Skeletal muscle tissue (tissue), 3 donors: ENCODE measurements at regions not wholly inside any gene's neighbourhood (a gene's known extent, or its start where the extent isn't known, plus 50 kb on each side); places are given as distances from the start of the nearest gene placed in this dataset.

Experiments
- H3K27ac ChIP-seq: one replicate; pipeline ENCODE4 v1.7.0; 2013; ENCODE audit warnings: mild to moderate bottlenecking, low read depth, low read length, inconsistent platforms
- H3K27me3 ChIP-seq, 3 donors: one replicate each; pipeline ENCODE4 v1.7.0; 2013; ENCODE audit warnings: low read length in 3 of 3; ENCODE audit not compliant: control insufficient read depth in 3 of 3, insufficient read depth in 3 of 3
- H3K36me3 ChIP-seq, 3 donors: one replicate each; pipeline ENCODE4 v1.7.0; 2013; ENCODE audit warnings: low read length in 3 of 3; ENCODE audit not compliant: control insufficient read depth in 3 of 3, insufficient read depth in 3 of 3
- H3K4me1 ChIP-seq, 3 donors: one replicate each; pipeline ENCODE4 v1.7.0; 2013; ENCODE audit warnings: low read length in 3 of 3, mild to moderate bottlenecking in 3 of 3; ENCODE audit not compliant: control insufficient read depth in 3 of 3, insufficient read depth in 3 of 3
- H3K4me3 ChIP-seq, 3 donors: one replicate each; pipeline ENCODE4 v1.7.0; 2013; ENCODE audit warnings: low read length in 3 of 3
- H3K9ac ChIP-seq, 3 donors: one replicate each; pipeline ENCODE4 v1.7.0; 2013; ENCODE audit warnings: low read length in 3 of 3, mild to moderate bottlenecking in 3 of 3, moderate library complexity in 2 of 3, low read depth in 1 of 3
- H3K9me3 ChIP-seq, 3 donors: one replicate each; pipeline ENCODE4 v1.7.0; 2013; ENCODE audit warnings: low read length in 3 of 3; ENCODE audit not compliant: control insufficient read depth in 3 of 3
- donor health status: Osteomylitis.

DNA sequence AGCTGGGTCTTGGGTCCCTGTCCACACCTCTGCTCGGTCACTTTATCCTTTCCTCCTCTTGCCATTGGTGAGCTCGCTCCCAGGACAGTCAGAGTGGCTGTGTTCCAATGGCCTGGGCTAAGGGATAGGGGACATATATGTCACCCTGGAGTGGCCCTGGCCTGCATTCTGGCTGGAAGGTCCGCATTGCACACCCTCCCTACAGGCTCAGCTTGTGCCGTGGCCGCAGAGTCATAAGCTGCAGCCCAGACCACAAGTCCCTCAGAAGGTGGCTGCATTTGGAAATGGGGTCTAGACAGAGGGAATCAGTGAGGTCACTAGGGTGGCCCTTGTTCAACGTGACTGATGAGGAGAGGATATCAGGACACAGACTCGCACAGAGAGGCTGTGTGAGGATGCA lies 363.8 kb upstream of the SHH start:
- Histone ChIP-seq H3K4me3 (no peak overlapping the region), H3K27ac (no peak overlapping the region), H3K4me1 (no peaks in the 10 kb centered on the region), H3K9ac (no peak overlapping the region), H3K9me3 (no peaks in the 10 kb centered on the region), H3K36me3 (no peaks in the 10 kb centered on the region), H3K27me3 (peaks cover 0 to 17% (median 0%) of the 10 kb centered on the region in 3 donors)

DNA sequence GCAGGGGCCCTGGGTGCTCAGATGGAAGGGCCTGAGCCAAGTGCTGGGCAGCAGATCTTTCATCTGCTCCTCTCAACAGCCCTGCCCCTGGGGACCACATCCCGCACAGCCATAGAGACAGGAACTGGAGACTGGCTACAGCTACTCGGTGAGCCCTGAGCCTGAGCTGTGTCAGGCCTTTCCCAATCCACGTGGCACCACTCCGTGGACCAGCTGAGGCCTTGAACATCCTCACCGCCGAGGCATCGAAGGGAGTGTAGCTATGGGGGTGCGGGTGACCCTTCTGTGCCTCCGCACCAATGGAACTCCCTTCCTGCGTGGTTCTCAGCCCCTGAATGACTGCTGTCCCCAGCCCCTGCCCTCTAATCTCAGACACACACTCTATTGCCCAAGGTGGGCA lies 362.7 kb upstream of the SHH start:
- H3K4me3 ChIP-seq: no peak overlapping the region
- H3K9ac ChIP-seq: no peak overlapping the region
- H3K27me3 ChIP-seq: peaks cover 0 to 17% (median under 1%) of the 10 kb centered on the region in 3 donors
- H3K27ac ChIP-seq: no peak overlapping the region
- H3K4me1 ChIP-seq: no peaks in the 10 kb centered on the region
- no peaks in the 10 kb centered on the region for H3K36me3 ChIP-seq
- no peaks in the 10 kb centered on the region for H3K9me3 ChIP-seq

DNA sequence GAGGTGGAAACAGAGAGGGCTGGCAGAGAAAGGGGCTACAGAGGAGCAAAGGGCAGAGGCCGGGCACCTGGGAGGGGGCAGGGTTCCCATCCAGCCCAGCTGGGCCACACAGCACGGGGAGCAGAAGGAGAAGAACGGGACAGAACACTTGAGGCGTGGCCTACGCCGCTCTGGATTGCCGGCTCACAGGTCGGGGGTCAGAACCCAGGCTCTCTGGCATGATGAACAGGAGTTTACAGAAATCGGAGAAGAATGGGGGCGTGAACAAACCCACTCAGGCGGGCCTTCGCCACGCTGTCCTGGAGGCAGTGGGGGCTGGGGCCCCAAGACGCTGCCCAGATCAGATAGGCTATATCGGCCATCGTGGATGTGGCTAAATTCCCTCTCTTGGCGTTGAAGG lies 362.2 kb upstream of the SHH start:
- H3K4me3 ChIP-seq: no peak overlapping the region
- no peak overlapping the region for H3K9ac ChIP-seq
- H3K4me1 ChIP-seq: no peaks in the 10 kb centered on the region
- no peaks in the 10 kb centered on the region for H3K36me3 ChIP-seq
- no peaks in the 10 kb centered on the region for H3K9me3 ChIP-seq
- H3K27ac ChIP-seq: no peak overlapping the region
- peaks cover 0 to 20% (median 2%) of the 10 kb centered on the region in 3 donors for H3K27me3 ChIP-seq

DNA sequence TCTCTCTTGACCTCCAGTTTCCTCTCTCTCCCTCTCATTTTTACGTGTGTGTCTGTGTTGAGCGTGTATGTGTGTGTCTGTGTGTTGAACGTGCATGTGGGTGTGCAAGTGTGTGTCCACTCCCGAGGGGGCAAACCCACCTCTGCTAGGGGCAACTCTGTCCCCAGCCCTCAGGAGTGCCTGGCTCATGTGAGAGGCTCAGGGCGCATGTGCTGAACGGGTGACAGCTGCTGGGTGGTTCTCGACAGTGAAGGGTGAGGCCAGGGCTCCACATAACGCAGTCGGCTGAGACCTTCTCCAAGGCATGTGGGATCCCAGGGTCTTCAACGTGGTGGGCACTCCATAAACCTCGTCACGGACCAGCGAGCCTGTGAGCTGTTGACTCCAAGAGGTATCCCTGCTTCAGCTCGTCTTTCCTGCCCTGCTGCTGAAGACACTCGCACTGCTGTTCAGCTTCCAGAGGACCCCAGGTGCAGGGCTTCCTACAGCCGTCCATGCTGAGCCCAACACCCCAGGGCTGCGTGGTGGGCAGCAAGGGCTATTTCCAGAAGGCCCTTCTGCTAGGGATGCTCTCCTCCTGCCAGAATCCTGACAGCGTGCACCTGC lies 361.6 kb upstream of the SHH start:
- Histone ChIP-seq H3K9me3 (no peaks in the 10 kb centered on the region), H3K36me3 (no peaks in the 10 kb centered on the region), H3K4me3 (no peak overlapping the region), H3K27me3 (peaks cover 0 to 16% (median 2%) of the 10 kb centered on the region in 3 donors), H3K9ac (no peak overlapping the region), H3K4me1 (no peaks in the 10 kb centered on the region), H3K27ac (no peak overlapping the region)

DNA sequence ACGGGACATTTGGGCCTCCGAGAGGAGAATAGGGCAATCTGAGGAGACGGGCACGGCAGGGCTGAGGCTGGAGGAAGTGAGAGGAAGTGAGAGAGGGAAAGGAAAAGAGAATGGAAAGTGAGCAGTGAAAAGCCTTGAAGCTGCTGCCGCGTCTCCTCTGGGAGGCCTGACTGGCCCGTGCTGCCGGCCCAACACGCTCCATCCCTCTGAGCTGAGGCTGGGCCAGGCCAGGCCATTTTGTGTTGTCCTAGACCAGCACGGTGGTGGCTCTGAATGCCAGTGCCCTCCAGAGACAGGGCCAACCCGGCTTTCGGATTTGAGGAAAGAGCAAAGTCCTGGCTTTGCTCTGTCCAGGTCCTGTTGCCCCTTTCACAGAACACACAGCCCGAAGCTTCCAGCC lies 361.1 kb upstream of the SHH start:
- H3K9ac ChIP-seq: no peak overlapping the region
- no peaks in the 10 kb centered on the region for H3K9me3 ChIP-seq
- no peak overlapping the region for H3K27ac ChIP-seq
- H3K27me3 ChIP-seq: peaks cover 0 to 16% (median 2%) of the 10 kb centered on the region in 3 donors
- H3K4me1 ChIP-seq: no peaks in the 10 kb centered on the region
- H3K4me3 ChIP-seq: no peak overlapping the region
- no peaks in the 10 kb centered on the region for H3K36me3 ChIP-seq

DNA sequence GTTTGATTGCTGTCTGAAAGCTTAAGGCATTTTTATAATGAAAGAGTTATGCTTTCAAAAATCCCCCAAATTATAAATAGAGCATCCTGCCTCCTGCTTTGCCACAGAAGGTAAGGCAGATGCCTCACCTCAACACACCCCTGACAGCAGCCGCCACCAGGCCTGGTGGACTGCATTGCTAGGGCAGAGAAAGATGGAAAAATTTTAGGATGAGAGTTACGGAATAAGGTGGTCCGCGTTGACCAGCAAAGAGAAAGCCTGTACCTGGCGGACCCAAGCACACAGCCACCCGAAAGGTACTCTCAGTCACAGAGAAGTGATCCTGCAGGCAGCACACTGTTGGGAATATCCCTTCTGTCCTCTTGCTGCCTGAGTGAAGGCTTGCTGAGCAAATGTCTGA lies 360.4 kb upstream of the SHH start:
- no peak overlapping the region for H3K27ac ChIP-seq
- H3K9me3 ChIP-seq: no peaks in the 10 kb centered on the region
- H3K9ac ChIP-seq: no peak overlapping the region
- H3K27me3 ChIP-seq: peaks cover 0 to 21% (median 2%) of the 10 kb centered on the region in 3 donors
- no peaks in the 10 kb centered on the region for H3K4me1 ChIP-seq
- no peaks in the 10 kb centered on the region for H3K36me3 ChIP-seq
- no peak overlapping the region for H3K4me3 ChIP-seq

DNA sequence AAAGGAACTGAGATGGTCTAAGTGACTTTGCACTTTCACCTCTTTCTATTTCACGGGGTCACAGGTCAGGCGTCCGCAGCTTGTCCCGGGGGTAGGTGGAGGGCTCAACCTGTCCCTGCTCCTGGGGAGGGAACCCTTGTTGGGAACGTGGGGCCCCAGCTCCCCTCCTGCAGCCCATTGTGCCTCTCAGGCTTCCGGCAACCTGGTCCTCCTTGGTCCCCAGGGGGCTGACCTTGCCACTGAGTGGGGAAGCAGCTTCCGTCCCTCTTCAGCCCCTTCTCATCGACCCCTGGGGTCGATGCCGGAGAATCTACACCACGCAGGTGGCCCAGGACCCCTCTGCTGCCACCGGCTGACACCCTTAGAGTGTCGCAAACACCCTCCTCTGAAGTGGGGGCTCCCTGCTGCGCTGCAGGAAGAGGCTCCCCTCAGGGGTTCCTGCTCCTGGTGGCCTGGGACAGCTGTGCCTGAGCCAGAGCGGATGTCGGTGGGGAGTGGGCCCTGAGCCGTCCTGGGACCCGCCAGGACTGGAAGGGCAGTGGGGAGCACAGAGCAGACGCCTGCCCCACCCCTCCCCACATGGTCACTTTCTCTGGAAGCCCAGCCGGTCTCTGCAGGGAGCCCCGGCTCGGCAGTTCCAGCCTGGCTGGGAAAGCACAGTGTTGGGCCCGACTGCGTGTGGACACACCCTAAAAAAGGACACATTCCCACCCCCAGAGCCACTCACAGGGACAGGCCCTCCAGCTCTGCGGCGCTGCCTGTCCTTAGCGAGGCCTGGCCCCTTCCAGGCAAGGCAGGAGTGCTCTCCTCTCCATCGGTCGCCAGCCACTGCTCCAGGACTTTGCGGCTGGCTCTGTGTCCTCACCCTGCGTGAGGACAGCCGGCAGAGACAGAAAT lies 357.5 kb upstream of the SHH start:
- Histone ChIP-seq H3K9ac (no peak overlapping the region), H3K36me3 (no peaks in the 10 kb centered on the region), H3K4me3 (no peak overlapping the region), H3K27ac (no peak overlapping the region), H3K4me1 (no peaks in the 10 kb centered on the region), H3K27me3 (peaks cover 0 to 16% (median 2%) of the 10 kb centered on the region in 3 donors), H3K9me3 (no peaks in the 10 kb centered on the region)

DNA sequence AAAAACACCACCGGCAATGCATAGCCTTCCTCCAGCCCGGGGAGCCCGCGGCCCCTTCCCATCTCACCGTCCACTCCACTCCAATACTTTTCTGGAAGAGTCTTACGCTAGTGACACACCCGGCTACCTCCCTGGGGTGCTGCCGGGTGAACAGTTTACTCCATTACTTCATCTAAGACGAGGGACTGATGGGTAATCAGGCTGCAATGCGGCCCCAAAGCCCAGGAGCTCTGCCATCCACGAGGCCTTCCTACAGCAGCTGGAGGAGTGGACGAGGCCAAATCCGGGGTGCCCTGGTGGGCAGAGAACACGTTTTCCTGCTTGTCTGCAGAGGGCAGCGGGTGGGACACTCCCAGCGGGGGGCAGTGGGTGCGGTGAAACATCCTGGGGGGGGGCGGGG lies 356.2 kb upstream of the SHH start:
- Histone ChIP-seq H3K4me3 (no peak overlapping the region), H3K27me3 (peaks cover 0 to 21% (median 2%) of the 10 kb centered on the region in 3 donors), H3K9ac (no peak overlapping the region), H3K9me3 (no peaks in the 10 kb centered on the region), H3K36me3 (no peaks in the 10 kb centered on the region), H3K4me1 (no peaks in the 10 kb centered on the region), H3K27ac (no peak overlapping the region)

GRCh38 chr7:156167987-156168386 lies 355.7 kb upstream of the SHH start:
- Histone ChIP-seq H3K4me3 (no peak overlapping the region), H3K4me1 (no peaks in the 10 kb centered on the region), H3K9ac (no peak overlapping the region), H3K36me3 (no peaks in the 10 kb centered on the region), H3K9me3 (no peaks in the 10 kb centered on the region), H3K27ac (no peak overlapping the region), H3K27me3 (peaks cover 0 to 22% (median 2%) of the 10 kb centered on the region in 3 donors)

DNA sequence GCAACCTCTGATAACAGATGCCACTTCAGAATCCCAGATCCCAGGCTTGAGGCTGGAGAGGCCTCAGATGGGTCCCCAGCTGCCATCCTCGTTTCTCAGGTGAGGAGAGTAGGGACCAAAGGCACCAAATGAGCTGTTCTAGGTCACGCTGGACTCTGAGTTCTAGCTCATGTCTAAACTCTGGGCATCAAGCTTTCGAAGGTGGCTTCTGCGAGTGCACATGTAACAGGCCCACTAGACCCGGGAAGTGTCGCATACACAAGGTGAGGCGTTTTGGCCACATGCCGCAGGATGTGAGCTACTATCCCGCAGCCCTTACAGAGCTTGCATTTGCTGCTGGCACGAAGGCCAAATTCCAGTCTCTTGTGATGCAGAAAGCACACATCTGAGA lies 355.1 kb upstream of the SHH start:
- Histone ChIP-seq H3K9me3 (no peaks in the 10 kb centered on the region), H3K4me1 (no peaks in the 10 kb centered on the region), H3K36me3 (no peaks in the 10 kb centered on the region), H3K27ac (no peak overlapping the region), H3K9ac (no peak overlapping the region), H3K4me3 (no peak overlapping the region), H3K27me3 (peaks cover 0 to 25% (median 2%) of the 10 kb centered on the region in 3 donors)
